Epithelial cell of proximal tubule (primary cell): ENCODE measurements at regions not wholly inside any gene's neighbourhood (a gene's known extent, or its start where the extent isn't known, plus 50 kb on each side); places are given as distances from the start of the nearest gene placed in this dataset.
"Not testable (repeated sequence)": the region's sequence is repeated elsewhere in the genome, so short reads cannot be mapped to it uniquely, and the experiment has no call there.

Experiments used
- DNase-seq: peaks from one replicate; pipeline ENCODE4 v3.0.0-alpha.2; 2011; ENCODE audit warnings: low read depth
- H3K4me3 ChIP-seq: 2 replicates; pipeline ENCODE4 v1.5.1; 2011; ENCODE audit warnings: low read depth, mild to moderate bottlenecking, low read length
- TF ChIP-seq, protein P1 (sequence below): conservative IDR thresholded peaks from 2 replicates; pipeline ENCODE4 v1.5.1; 2012; ENCODE audit warnings: low read depth, mild to moderate bottlenecking, low read length

DNA sequence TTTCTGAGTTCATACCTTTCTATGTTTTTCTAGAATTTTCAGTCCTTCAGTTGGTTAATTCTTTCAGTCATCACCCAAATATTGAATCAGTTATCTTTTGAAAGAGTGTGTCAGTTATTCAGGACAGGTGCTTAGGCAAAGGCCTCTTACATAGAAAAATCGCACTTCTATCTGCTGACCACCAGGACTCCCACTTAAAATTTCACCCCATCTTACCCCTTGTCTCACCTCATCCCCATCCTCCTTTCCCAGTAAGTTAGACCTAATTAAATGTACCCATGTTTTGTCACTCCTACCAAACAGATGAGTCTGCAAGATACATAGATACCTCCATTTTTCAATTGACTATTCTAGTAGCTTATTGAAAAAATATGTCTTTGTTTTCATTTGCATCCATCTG is 159.9 kb upstream of the PIK3R1 start:
- TF ChIP-seq, protein P1, sequence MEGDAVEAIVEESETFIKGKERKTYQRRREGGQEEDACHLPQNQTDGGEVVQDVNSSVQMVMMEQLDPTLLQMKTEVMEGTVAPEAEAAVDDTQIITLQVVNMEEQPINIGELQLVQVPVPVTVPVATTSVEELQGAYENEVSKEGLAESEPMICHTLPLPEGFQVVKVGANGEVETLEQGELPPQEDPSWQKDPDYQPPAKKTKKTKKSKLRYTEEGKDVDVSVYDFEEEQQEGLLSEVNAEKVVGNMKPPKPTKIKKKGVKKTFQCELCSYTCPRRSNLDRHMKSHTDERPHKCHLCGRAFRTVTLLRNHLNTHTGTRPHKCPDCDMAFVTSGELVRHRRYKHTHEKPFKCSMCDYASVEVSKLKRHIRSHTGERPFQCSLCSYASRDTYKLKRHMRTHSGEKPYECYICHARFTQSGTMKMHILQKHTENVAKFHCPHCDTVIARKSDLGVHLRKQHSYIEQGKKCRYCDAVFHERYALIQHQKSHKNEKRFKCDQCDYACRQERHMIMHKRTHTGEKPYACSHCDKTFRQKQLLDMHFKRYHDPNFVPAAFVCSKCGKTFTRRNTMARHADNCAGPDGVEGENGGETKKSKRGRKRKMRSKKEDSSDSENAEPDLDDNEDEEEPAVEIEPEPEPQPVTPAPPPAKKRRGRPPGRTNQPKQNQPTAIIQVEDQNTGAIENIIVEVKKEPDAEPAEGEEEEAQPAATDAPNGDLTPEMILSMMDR: peak; percentile 19
- DNase-seq: no peak
- H3K4me3 ChIP-seq: no peak overlapping the region

DNA sequence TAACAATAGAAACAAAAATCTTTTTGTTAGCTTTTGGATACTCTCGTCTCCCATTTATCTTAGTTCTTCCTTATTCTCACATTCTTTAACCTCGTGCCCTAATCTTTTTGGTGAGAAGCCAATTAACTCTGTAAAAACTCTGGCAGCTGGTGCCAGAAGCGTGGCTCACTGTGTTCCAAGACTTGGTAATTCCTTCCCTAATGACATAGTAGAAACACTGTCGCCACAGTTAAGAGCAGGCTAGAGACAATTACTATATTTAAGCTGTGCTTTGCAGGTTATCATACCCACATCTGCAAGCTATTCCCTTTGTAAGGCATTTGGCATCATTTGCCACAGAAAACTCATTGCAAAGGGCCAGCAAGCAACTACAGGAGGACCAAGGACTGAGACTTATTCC is 160.9 kb upstream of the PIK3R1 start:
- TF ChIP-seq, protein P1: no peak
- DNase-seq: no peak
- H3K4me3 ChIP-seq: no peak overlapping the region

DNA sequence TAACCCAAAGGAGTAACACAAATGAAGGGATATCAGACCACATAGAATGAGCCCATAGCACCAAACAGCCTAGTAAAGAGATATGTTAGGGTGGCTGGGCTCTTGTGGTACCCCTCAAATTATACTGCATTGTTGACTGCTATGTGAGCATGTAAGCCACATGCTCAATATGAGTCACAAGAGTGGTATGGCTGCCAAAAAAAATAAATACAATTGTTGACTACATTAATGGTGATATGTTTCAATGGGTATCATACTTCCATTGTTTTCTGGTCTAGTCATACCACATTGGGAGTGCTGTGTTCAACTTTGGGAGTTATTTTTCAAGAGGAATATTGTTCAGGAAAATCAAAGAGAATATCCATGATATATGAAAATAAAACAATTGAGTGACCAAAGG is 162.4 kb upstream of the PIK3R1 start:
- TF ChIP-seq, protein P1: no peak
- no peak for DNase-seq
- H3K4me3 ChIP-seq: no peak overlapping the region

DNA sequence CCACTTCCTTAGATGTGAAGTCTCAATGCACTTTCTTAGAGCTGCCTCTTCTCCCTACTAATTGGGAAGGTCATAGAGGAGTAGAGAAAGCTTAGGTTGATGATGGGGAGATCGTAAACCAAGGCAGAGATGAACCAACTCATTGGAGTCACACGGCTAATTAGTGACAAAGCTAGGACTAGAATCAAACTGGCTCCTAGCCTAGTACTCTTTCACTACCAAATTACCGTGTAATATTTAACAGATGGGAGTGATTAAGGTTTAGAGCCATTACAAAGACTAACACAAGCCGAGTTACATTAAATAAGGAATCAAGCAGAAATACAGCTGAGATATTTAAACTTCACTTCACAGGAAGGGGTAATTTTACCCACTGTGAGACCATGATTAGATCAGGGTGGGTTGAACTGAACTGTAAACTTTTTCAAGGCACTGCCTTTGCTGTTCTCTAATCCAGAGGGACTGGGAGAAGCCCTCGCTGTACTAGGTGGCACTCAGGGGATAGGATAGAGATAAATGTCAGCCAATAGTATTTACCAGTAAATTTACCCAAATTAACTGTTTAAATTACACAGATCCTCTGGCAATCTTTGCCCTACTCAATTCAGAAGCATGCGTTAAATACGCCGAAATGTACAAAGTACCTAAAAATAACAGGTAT is 166.4 kb upstream of the PIK3R1 start:
- H3K4me3 ChIP-seq: no peak overlapping the region
- TF ChIP-seq, protein P1: no peak
- no peak for DNase-seq

DNA sequence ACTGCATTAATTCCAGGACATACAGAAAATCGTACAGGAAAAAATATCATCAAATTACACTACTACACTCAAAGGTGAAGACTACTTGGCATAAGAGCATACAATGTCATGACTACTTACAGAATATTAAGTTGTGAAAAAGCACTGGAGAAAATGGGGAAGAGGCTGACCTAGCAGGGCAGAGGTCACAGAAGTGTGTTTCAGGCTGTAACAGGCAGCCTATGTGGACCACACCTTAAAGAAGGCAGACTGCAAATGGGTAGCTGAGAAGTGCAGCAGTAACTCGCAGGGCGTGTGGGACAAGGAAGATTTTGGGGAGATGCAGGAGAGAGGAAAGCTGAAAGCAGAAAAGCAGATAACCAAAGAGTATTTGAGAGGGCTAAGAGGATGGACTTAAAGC is 167.0 kb upstream of the PIK3R1 start:
- no peak overlapping the region for H3K4me3 ChIP-seq
- no peak for DNase-seq
- TF ChIP-seq, protein P1: no peak

DNA sequence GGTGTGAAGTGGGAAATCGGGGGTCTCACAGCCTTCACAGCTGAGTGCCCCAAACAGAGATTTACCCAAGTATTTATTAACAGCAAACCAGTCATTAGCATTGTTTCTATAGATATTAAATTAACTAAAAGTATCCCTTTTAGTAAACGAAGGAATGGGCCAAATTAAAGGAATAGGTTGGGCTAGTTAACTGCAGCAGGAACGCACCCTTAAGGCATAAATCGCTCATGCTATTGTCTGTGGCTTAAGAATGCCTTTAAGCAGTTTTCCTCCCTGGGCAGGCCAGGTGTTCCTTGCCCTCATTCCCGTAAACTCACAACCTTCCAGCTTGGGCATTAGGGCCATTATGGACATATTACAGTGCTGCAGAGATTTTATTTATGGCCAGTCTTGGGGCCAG is 167.5 kb upstream of the PIK3R1 start:
- not testable (repeated sequence) for H3K4me3 ChIP-seq, DNase-seq

DNA sequence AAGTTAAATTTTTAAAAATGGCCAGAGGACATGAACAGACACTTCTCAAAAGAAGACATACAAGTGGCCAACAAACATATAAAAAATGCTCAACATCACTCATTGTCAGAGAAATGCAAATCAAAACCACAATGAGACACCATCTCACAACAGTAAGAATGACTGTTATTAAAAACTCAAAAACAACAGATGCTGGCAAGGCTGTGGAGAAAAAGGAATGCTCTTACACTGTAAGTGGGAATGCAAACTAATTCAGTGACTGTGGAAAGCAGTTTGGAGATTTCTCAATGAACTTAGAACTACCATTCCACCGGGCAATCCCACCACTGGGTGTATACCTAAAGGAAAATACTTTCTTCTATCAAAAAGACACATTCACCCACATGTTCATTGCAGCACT is 168.5 kb upstream of the PIK3R1 start:
- TF ChIP-seq, protein P1: no peak
- no peak for DNase-seq
- no peak overlapping the region for H3K4me3 ChIP-seq
